Skeletal muscle satellite cell (primary cell): ENCODE measurements at regions not wholly inside any gene's neighbourhood (a gene's known extent, or its start where the extent isn't known, plus 50 kb on each side); places are given as distances from the start of the nearest gene placed in this dataset.

Experiments
- H3K27me3 ChIP-seq: 2 replicates; pipeline ENCODE4 v1.7.0; 2013; ENCODE audit warnings: low read length; ENCODE audit not compliant: control insufficient read depth, insufficient read depth
- H3K36me3 ChIP-seq: 2 replicates; pipeline ENCODE4 v1.7.0; 2013; ENCODE audit warnings: mild to moderate bottlenecking, control low read depth, low read length; ENCODE audit not compliant: insufficient read depth
- H3K4me1 ChIP-seq: 2 replicates; pipeline ENCODE4 v1.7.0; 2013; ENCODE audit warnings: low read length; ENCODE audit not compliant: control insufficient read depth, insufficient read depth
- H3K4me2 ChIP-seq: 2 replicates; pipeline ENCODE4 v1.7.0; 2013; ENCODE audit warnings: mild to moderate bottlenecking, low read length
- H3K4me3 ChIP-seq: 2 replicates; pipeline ENCODE4 v1.7.0; 2013; ENCODE audit warnings: low read length
- H3K9ac ChIP-seq: 2 replicates; pipeline ENCODE4 v1.7.0; 2013; ENCODE audit warnings: mild to moderate bottlenecking, low read depth, low read length, moderate library complexity
- H3K9me3 ChIP-seq: replicated peaks from 2 replicates; pipeline ENCODE4 v1.7.0; 2013; ENCODE audit warnings: mild to moderate bottlenecking, control low read depth, low read length

- no peaks in the 10 kb centered on the region for H3K4me1 ChIP-seq
- H3K4me2 ChIP-seq, result no peak overlapping the region
- H3K27me3 ChIP-seq, result no peaks in the 10 kb centered on the region
- no peaks in the 10 kb centered on the region for H3K9me3 ChIP-seq
- no peak overlapping the region for H3K9ac ChIP-seq
- no peaks in the 10 kb centered on the region for H3K36me3 ChIP-seq
- H3K4me3 ChIP-seq, result no peak overlapping the region
These were observed 168.8 kb upstream of the GRIK2 start for GRCh38 chr6:101224751-101225150.

GRCh38 chr6:101226677-101227135 lies 166.8 kb upstream of the GRIK2 start:
- no peaks in the 10 kb centered on the region for H3K9me3 ChIP-seq
- H3K9ac ChIP-seq, result no peak overlapping the region
- H3K27me3 ChIP-seq, result no peaks in the 10 kb centered on the region
- H3K4me2 ChIP-seq, result no peak overlapping the region
- no peak overlapping the region for H3K4me3 ChIP-seq
- H3K36me3 ChIP-seq, result no peaks in the 10 kb centered on the region
- no peaks in the 10 kb centered on the region for H3K4me1 ChIP-seq

GRCh38 chr6:101230866-101231265 lies 162.6 kb upstream of the GRIK2 start:
- Histone ChIP-seq H3K4me1 (no peaks in the 10 kb centered on the region), H3K4me3 (no peak overlapping the region), H3K27me3 (no peaks in the 10 kb centered on the region), H3K4me2 (no peak overlapping the region), H3K36me3 (no peaks in the 10 kb centered on the region), H3K9me3 (no peaks in the 10 kb centered on the region), H3K9ac (no peak overlapping the region)

- Histone ChIP-seq H3K4me3 (no peak overlapping the region), H3K9ac (no peak overlapping the region), H3K4me2 (no peak overlapping the region), H3K4me1 (no peaks in the 10 kb centered on the region), H3K27me3 (no peaks in the 10 kb centered on the region), H3K36me3 (no peaks in the 10 kb centered on the region), H3K9me3 (no peaks in the 10 kb centered on the region)
These were observed 161.8 kb upstream of the GRIK2 start for GRCh38 chr6:101231606-101232235.

GRCh38 chr6:101232961-101233360 lies 160.5 kb upstream of the GRIK2 start:
- Histone ChIP-seq H3K36me3 (no peaks in the 10 kb centered on the region), H3K9ac (no peak overlapping the region), H3K4me2 (no peak overlapping the region), H3K4me3 (no peak overlapping the region), H3K27me3 (no peaks in the 10 kb centered on the region), H3K9me3 (no peaks in the 10 kb centered on the region), H3K4me1 (no peaks in the 10 kb centered on the region)

- Histone ChIP-seq H3K4me3 (no peak overlapping the region), H3K9me3 (no peaks in the 10 kb centered on the region), H3K4me1 (no peaks in the 10 kb centered on the region), H3K36me3 (no peaks in the 10 kb centered on the region), H3K9ac (no peak overlapping the region), H3K4me2 (no peak overlapping the region), H3K27me3 (no peaks in the 10 kb centered on the region)
These were observed 156.8 kb upstream of the GRIK2 start for GRCh38 chr6:101236709-101237108.

GRCh38 chr6:101241442-101241841 lies 152.1 kb upstream of the GRIK2 start:
- no peak overlapping the region for H3K4me3 ChIP-seq
- no peaks in the 10 kb centered on the region for H3K27me3 ChIP-seq
- no peak overlapping the region for H3K4me2 ChIP-seq
- no peaks in the 10 kb centered on the region for H3K9me3 ChIP-seq
- no peaks in the 10 kb centered on the region for H3K4me1 ChIP-seq
- no peaks in the 10 kb centered on the region for H3K36me3 ChIP-seq
- H3K9ac ChIP-seq, result no peak overlapping the region

GRCh38 chr6:101249470-101249869 lies 144.0 kb upstream of the GRIK2 start:
- no peaks in the 10 kb centered on the region for H3K9me3 ChIP-seq
- no peaks in the 10 kb centered on the region for H3K4me1 ChIP-seq
- no peak overlapping the region for H3K4me3 ChIP-seq
- no peaks in the 10 kb centered on the region for H3K27me3 ChIP-seq
- no peak overlapping the region for H3K9ac ChIP-seq
- no peaks in the 10 kb centered on the region for H3K36me3 ChIP-seq
- H3K4me2 ChIP-seq, result no peak overlapping the region

GRCh38 chr6:101257163-101257562 lies 136.3 kb upstream of the GRIK2 start:
- H3K9ac ChIP-seq, result no peak overlapping the region

GRCh38 chr6:101259505-101259904 lies 134.0 kb upstream of the GRIK2 start:
- no peak overlapping the region for H3K4me3 ChIP-seq
- no peak overlapping the region for H3K4me2 ChIP-seq
- no peaks in the 10 kb centered on the region for H3K36me3 ChIP-seq
- no peaks in the 10 kb centered on the region for H3K27me3 ChIP-seq
- H3K9me3 ChIP-seq, result no peaks in the 10 kb centered on the region
- H3K4me1 ChIP-seq, result no peaks in the 10 kb centered on the region
- H3K9ac ChIP-seq, result no peak overlapping the region

More at GRCh38 chr6:101257163-101257562, 136.3 kb upstream of the GRIK2 start:
- Histone ChIP-seq H3K4me3 (no peak overlapping the region), H3K27me3 (no peaks in the 10 kb centered on the region), H3K4me2 (no peak overlapping the region), H3K9me3 (no peaks in the 10 kb centered on the region), H3K4me1 (no peaks in the 10 kb centered on the region), H3K36me3 (no peaks in the 10 kb centered on the region)

GRCh38 chr6:101263596-101263995 lies 129.9 kb upstream of the GRIK2 start:
- H3K4me2 ChIP-seq, result no peak overlapping the region
- no peaks in the 10 kb centered on the region for H3K27me3 ChIP-seq
- H3K9me3 ChIP-seq, result no peaks in the 10 kb centered on the region
- no peaks in the 10 kb centered on the region for H3K4me1 ChIP-seq
- no peak overlapping the region for H3K4me3 ChIP-seq
- H3K9ac ChIP-seq, result no peak overlapping the region
- no peaks in the 10 kb centered on the region for H3K36me3 ChIP-seq

GRCh38 chr6:101266063-101266462 lies 127.4 kb upstream of the GRIK2 start:
- Histone ChIP-seq H3K9ac (no peak overlapping the region), H3K36me3 (no peaks in the 10 kb centered on the region), H3K27me3 (no peaks in the 10 kb centered on the region), H3K4me3 (no peak overlapping the region), H3K9me3 (no peaks in the 10 kb centered on the region), H3K4me1 (no peaks in the 10 kb centered on the region), H3K4me2 (no peak overlapping the region)
